NCI-H526 (cell line): ENCODE measurements at regions not wholly inside any gene's neighbourhood (a gene's known extent, or its start where the extent isn't known, plus 50 kb on each side); places are given as distances from the start of the nearest gene placed in this dataset.

Experiments
- DNase-seq, 2 experiments: peaks; one replicate each; lab custom pipeline; 2025; lab: John Stamatoyannopoulos, UW

DNA sequence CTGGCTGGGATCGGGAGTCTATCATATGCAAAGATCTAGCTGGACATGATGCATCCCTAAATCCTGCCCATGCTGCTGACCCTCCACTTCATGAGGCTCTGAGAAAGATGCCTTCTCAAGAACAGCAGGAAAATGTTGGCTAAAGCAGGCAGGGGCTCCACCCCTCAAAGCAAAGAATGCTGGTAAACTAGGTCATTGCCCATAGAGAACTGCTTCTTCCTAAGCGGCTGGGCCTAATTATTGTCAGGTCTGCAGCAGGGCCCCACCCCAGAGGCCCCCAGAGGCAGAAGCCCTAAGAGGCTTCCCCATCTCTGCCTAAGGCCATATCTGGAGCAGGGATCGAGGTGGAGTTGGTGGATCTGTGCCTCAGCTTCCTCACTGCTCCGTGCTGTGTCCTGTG is 447.4 kb upstream of the PROK2 start:
- DNase-seq: no peak

DNA sequence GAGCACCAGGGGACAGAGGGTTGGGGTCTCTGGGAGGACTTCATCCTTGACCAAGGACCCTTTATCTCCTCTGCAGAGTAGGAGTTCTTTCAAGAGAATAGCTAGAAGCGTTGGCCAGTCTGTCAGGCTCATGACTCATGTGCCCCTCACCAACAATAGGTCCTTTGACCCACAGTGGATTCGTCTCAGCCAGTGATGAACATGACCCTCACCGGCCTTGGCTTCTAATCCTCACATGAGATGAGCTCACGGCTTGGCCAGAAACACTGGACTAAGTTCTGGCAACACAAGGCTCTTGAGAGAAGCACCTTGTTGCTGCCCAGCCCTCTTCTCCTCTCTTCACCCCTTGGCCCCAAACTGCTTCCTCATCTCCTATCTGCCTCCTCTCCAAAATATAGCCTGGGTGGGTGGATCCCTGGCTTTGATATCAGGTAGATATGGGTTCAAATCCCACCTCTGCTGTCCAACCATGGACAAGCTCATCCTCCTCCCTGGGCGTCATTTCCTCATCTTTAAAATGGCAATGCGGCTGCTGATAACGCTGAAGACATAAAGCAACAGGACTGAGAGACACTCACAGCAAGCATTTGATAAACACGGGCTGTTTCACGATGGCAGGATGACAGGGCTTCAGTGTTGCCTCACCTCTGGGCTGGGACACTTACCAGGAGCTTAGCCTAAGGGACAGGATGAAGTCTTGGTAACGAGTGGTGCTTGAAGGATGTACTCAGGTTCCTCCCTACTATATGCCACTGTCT is 446.7 kb upstream of the PROK2 start:
- DNase-seq: no peak

DNA sequence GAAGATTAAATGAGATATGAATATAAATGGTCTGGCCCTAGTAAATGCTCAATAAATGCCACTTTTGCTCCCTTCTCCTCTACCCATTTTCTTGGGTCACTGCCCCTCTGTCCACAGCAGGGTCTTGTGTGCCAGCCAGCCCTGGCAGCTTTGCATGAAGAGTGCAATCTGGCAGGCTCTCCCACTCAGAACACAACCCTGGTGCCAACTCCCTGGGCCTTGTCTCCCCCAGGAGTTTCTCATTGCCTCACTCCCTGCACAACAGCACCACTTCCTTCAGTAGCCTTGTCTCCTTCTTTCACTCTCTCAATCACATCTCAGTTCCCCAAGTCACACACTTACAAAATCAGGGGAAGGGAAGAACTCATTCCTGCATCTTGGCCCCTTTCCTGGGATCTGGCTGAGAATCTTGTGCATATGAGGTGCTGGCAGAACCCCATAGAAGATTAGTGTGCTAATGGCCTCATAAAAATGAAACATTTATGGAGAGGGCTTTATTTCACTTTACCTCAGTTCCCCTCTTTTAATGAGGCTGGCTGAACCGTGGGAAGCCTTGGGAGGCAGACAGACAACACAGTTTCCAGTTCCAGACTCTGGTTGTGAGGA is 445.9 kb upstream of the PROK2 start:
- DNase-seq: no peak

DNA sequence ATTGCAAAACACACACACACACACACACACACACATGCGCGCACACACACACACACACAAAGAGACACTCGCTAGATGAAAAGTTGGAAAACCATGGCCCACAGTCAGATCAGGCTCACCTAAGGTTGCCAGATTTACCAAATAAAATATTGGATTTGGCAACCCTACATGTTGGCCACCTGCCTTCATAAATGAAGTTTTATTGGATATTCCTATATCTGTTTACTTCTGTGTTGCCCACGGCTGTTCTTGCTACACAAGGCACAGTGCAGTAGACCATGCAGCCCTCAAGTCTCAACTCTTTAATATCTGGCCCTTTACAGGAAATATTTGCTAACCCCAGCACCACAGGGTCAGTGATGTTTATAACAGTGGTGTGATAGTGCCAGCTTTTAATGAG is 445.0 kb upstream of the PROK2 start:
- DNase-seq: no peak

DNA sequence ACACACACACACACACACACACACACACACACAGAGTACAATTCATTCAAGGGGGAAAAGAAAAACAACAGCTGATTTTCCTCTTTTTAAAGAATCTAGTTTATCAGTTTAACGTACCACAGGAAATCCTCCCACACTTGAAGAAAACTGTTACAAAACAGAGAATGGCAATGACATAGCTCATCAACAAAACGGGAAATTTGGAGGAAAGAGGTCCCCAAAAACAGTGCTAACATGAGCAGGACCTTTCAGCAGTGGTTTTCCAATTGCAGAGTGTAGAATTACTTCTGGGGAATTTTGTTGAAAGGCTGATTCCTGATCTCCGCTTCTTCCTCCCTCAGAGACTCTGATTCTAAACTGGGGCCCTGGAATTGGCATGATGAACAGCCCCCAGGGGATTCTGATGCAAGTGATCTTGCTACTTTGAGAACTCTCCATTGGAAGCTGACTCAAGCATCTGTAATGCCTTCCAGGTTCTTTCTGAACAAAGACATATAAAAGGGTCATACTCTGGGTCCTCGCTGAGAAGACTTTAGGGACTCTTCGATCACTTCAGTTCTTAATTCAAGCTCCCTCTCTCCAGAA is 442.6 kb upstream of the PROK2 start:
- DNase-seq: no peak

DNA sequence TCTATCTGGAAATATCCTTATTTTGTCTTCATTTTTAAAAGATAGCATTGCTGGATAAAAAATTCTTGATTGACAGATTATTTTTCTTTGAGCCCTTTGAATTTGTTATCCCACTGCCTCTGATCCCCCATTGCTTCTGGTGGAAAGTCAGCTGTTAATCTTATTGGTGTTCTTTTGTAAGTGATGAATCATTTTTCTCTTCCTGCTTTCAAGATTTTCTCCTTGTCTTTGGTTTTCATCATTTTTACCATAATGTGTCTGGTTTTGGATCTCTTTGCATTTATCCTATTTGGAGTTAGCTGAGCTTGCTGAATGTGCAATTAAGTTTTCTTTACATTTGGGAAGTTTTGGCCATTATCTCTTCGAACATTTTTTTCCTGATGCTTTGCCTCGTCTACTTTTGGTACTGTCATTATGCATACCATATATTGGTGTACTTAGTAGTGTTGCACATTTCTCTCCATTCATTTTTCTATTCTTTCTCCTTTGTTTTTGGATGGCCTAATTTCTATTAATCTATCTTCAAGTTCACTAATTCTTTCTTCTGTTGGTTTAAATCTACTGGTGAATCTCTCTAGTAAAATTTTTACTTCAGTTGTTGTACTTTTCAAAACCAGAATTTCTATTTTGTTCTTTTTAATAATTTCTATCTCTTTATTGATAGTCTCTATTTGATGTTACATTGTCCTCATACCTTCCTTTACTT is 440.0 kb upstream of the PROK2 start:
- no peak for DNase-seq

DNA sequence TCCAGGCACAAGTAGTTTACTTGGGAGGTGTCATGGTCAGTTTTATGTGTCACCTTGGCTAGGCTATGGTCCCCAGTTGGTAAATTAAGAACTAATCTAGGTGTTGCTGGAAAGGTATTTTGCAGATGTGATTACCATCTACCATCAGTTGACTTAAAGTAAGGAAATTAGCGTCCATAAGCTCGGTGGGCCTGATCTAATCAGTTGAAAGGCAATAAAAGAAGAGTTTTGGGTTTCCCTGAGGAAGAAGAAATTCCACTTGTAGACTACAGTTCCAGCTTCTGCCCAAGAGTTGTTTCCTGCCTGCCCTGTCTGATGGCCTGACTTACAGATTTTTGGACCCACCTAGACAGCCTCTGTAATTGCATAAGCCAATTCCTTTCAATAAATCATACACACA is 438.7 kb upstream of the PROK2 start:
- DNase-seq: no peak

DNA sequence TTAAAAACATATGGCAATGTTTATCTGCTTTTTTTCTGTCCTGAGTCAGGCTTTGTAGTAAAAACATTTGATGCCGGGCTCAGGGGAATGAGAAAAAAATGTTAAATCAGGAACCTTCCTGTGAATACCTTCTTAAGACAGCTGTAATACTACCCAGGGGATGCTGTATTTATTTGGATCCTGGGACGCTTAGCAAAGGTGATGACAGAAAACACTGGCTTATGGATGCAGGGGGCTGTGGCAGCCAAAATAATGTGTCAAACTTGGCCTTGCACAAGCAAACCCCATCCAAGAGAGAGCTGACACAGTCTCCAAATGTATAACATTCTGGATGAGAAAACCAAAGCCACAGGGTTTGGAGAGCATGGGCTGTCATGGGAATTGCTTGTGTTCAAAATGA is 438.2 kb upstream of the PROK2 start:
- DNase-seq: no peak

DNA sequence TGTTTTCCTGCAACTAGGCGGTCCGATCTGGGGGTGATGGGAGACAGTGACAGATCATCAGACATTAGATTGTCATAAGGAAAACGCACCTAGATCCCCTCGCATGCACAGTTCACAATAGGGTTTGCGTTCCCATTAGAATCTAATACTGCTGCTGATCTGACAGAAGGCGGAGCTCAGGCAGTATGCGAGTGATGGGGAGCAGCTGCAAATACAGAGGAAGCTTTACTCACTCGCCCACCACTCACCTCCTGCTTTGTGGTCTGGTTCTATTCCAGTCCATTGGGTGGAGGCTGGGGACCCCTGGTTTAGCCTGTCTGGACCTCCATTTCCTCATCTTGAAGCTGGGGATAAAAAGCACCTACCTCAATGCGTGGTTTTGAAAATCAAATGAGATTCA is 437.5 kb upstream of the PROK2 start:
- DNase-seq: no peak

DNA sequence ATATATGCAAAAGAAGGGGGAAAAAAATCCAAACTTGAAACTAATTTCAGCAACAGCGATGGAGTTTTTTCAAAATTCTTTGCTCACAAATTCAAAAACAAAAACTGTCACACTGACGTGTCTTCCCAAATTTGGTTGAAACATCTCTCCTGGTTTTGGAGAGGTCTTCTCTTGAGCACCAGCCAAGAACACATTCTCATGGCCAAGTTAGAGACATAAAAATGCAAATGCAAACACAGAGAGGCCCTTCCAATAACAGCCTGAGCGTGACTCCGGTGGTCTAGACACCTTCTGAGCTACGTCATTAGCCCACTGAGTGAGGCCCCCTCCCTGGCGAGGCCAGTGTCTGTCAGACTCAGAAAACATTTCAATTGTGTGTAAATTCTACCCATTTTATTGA is 436.0 kb upstream of the PROK2 start:
- no peak for DNase-seq

DNA sequence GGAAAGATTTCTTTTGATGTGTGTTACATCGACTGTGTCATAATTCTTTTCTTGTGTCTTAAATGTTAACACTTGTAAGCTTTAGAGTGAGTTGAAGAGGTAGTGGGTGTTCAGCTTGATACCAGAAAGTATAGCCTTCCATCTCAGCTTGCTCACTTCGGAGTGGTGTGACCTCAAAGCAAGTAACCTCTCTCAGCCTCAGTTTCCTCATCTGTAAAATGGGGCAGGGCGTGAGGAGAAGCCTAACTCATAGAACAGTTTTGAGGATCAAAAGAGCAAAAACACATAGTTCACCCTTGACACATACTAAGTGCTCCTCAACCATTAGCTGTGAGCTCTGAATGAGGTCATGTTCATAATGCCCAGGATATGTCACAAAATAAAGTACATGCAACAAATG is 434.8 kb upstream of the PROK2 start:
- no peak for DNase-seq

DNA sequence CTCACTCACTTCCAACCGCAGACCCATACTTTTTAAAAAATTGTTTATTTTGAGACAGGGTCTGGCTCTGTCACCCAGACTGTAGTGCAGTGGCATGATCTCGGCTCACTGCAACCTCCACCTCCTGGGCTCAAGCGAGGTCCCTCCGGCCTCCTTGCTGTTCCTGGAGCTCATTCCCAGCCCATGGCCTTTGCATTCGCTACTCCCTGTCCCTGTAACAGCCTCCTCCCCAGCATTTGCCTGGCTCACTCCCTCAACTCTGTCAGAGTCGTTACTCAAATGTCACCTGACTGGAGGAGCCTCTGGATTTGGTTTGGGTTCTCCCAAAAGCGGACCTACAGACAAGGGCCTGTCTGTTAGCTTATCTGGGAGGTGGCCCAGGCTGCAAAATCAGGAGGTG is 432.6 kb upstream of the PROK2 start:
- no peak for DNase-seq

DNA sequence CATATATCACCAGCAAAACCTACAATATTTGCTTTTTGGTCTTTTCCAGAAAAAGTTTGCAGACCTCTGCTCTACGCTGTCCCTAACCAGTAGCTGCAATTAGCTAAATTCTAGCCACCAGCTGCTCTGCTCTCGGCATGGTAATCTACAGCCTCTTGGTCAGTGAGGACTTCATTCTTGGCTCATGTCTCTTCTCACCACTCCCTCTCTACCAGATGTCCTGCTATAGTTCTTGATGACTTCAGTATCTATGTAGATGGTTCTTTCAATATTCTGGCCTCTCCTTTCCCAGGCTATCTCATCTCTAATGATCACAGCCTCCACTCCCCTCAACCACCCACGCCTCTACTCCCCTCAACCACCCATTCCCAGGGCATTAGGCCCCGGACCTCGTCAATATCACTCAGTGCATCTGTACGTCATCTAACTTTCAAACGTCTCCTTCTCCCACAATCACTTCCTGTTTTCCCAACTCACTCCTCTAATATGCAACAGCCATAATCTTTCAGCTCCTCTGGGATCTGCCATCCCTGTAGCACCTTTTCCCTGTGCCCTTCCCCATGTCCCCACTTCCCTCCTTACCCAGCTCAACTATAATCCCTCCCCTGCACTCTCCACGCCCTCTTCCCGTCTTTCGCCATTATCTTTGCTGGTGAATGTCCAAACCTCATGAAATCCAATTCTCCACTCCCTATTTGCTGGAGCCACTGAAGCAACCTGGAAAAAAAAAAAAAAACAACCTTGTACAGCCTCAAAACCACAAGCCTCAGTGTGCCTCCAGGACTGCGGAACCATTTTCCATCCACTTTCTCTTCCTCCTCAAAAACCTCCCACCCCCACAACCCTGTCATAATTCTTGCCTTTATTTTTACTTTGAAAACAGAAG is 429.4 kb upstream of the PROK2 start:
- DNase-seq: no peak

DNA sequence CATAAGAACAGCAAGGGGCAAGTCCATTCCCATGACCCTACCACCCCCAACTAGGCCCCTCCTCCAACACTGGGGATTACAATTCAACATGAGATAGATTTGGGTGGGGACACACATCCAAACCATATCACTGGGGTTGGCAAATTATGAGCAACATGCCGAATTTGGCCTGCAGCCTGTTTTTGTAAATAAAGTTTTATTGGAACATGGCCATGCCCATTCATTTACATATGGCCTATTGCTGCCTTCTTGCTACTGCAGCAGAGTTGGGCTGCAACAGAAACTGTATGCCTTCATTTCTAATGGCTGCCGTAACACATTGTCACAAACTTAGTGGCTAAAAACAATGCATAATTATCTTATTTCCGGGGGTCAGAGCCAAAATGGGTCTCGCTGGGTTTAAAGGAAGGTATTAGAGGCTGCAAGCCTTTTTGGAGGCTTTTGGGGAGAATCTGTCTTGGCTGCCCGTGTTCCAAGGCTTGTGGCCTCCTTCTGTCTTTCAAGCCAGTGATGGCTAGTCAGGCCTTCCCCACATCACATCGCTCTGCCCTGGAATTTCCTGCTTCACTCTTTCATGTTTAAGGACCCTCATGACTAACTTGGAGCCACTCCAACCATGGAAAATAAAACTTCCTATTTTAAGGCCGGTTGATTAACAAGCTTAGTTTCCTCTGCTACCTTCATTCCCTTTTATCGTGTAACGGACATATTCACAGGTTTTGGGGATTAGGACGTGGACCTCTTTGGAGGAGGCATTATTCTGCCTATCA is 428.5 kb upstream of the PROK2 start:
- DNase-seq: no peak

DNA sequence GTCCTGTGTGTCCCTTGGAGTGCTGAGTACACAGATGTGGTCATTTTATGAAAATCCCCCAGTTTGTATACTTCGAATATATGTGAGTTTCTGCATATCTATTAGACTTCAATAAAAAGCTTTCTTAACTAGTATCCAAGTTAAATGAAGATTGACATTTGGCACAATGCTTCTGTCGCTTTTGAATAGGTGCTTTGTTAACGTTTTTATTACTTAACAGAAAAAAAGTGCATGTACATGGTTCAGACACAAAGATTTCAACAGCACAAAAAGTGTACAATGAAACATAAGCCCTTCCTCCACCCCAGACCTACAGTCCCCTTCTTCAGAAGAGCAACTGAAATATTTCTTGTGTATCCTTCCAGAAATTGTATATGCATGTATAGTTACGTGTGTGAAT is 427.4 kb upstream of the PROK2 start:
- no peak for DNase-seq

DNA sequence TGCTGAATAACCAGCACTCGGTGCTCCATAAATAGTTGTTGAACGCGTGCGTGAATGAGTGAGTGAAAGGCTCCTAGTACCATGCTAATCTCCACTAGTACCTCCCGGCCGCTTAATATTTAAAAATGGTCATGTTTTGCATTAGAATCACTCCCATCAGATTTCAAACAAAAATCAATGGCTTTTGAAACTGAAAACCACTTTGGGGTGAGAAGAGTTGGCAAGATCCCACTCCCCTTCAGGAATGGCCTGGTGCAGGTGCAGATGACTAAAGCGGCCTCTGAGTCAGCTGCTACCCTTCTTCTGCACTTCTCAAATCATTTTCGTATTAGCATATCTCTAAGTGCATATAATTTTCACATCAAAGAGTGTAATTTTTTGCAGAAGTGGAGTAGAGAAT is 425.3 kb upstream of the PROK2 start:
- no peak for DNase-seq

DNA sequence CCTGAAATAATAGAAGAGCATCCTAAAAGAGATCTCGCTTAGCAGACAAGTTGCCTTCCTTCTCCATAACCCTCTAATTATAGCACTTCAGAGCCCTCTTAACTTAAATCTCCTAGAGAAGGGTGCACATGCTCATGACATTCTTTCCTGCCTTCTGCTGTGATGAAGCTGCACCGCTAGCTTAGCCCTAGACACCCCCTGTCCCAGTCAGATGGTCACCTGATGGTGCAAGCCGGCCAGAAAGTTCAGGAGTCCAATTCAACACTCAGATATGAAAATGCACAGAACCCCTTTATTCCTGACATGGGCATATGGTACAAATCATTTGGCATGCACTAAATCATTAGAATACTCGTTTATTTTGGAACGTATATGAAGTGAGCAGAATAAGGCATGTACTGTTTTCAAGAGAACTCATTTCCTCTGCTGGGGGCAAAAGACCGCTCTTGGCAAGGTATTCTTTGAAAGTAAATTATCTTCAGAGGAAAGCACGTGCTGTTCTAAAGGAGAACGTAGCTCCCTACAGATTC is 420.4 kb upstream of the PROK2 start:
- DNase-seq: no peak

DNA sequence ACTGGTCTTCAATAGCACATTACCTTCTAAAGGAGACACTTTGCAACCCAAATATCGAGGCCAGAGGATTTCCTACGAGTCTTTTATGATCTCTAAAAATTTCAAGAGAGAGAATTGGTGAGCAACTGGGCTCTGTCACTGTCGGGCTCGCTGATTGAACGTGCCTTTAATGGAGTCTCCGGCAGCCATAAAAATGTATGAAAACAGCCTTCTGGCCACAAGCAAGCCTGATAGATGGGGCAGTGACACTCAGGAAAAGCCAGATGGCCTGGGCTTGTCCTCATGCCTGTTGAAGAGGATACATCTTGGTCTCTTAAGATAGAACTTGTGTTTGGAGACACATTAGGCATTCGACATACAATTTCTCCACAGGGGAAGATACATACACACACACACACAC is 419.5 kb upstream of the PROK2 start:
- no peak for DNase-seq

DNA sequence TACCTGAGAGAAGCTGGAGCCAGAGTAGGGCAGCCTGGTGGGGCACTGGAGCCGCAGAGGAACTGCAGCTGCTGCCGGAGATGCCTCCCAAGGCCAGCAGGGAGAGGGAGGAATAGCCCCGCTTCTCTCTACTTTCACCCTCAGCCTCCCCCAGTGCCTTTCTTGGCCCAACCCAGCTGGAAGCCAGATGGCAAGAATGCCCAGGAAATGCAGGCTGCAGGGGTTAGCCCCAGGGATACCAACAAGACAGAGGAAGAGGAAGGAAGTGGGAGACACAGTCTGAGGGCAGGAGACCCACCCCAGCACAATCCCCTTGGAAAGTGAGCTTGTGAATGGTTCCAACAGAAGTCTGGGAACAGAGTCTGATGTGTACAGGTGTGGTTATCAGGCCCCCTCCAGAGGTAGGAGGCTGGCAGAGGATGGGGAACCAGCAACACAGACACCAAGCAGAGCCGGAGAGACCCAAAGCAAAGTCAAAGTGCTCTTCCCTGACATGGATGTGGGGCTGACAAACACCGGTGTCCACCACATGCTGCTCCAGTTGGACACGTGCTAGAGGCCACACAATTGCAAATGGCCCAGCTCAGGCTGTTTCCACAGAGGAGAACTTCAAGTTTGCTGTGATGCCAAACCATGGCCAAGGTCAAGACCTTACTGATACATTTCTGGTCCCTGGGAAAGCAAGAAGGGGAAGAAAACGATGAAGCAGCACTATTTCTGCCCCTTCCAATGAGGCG is 418.8 kb upstream of the PROK2 start:
- no peak for DNase-seq

DNA sequence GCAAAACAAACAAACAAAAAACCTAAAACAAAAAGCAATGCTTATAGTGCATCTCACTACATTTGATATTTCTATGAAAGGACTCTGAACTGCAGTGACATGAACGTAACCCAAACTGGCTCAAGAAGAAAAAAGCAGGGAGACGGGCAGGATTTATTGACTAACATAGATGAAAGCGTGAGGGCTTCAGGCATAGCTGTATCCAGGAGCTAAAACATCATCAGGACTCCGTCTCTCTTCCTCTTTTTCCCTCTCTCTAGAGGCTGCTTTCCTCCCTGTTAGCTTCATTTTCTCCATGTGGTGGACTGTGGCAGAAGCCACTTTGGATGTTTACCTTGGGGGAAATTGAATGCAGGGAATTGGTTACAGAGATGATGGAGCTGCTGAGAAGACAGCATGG is 418.2 kb upstream of the PROK2 start:
- DNase-seq: no peak
